Fibroblast of villous mesenchyme (primary cell): ENCODE measurements at regions not wholly inside any gene's neighbourhood (a gene's known extent, or its start where the extent isn't known, plus 50 kb on each side); places are given as distances from the start of the nearest gene placed in this dataset.

Source experiments
- DNase-seq: peaks from one replicate; pipeline ENCODE4 v3.0.0-alpha.2; 2010; ENCODE audit warnings: low read depth
- H3K4me3 ChIP-seq: 2 replicates; pipeline ENCODE4 v1.5.1; 2011; ENCODE audit warnings: low read depth, mild to moderate bottlenecking, low read length
- TF ChIP-seq, protein P1 (sequence below): IDR thresholded peaks from 2 replicates; pipeline ENCODE4 v1.5.1; 2012; ENCODE audit warnings: low read depth, mild to moderate bottlenecking, low read length; ENCODE audit not compliant: insufficient read depth

DNA sequence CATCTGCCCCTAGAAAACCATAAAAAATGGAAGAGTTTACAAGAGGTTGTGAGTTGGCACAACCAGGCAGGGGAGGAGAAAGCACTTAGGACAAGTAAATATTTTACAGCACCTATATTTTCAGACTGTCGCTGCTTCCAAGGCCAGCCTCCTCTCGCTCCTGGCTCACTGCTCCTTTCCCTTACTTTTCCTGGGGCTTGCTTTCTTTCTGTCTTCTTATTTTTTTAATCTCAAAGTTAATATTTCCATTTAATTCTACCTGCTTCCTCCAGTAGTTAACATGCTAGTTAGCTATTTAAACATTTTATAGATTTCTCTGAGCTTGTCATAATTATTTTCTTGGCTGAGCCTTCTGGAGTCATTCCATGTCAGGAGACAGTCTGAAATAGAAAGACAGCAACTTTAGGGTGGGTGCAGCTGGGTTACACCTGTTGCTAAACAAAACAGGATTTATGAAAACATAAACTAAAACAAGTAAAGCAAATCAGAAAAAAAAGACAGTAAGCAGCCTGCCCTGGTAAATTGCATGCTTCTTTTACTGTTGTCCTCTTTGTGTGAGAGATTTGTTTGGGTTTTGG lies 330.1 kb downstream of the DLEU7 start:
- TF ChIP-seq, protein P1, sequence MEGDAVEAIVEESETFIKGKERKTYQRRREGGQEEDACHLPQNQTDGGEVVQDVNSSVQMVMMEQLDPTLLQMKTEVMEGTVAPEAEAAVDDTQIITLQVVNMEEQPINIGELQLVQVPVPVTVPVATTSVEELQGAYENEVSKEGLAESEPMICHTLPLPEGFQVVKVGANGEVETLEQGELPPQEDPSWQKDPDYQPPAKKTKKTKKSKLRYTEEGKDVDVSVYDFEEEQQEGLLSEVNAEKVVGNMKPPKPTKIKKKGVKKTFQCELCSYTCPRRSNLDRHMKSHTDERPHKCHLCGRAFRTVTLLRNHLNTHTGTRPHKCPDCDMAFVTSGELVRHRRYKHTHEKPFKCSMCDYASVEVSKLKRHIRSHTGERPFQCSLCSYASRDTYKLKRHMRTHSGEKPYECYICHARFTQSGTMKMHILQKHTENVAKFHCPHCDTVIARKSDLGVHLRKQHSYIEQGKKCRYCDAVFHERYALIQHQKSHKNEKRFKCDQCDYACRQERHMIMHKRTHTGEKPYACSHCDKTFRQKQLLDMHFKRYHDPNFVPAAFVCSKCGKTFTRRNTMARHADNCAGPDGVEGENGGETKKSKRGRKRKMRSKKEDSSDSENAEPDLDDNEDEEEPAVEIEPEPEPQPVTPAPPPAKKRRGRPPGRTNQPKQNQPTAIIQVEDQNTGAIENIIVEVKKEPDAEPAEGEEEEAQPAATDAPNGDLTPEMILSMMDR: no peak
- peak; percentile 64 for DNase-seq
- H3K4me3 ChIP-seq: no peak overlapping the region

DNA sequence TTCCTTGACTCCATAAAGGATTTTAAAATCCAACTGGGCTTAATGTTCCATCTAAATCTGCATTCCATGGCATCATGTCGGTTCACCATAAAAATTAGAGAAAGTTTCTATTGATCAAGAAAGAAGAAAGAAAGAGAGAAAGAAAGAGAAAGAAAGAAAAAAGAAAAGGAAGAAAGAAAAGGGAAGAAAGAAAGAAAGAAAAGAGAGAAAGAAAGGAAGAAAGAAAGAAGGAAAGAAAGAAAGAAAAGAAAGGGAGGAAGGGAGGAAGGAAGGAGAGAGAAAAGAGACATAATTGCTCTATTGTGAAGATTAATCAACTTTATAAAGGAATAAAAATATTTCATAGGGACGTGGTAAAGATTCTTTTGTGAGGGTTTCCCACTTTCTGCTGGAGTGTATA lies 329.2 kb downstream of the DLEU7 start:
- TF ChIP-seq, protein P1: no peak
- no peak for DNase-seq
- no peak overlapping the region for H3K4me3 ChIP-seq

DNA sequence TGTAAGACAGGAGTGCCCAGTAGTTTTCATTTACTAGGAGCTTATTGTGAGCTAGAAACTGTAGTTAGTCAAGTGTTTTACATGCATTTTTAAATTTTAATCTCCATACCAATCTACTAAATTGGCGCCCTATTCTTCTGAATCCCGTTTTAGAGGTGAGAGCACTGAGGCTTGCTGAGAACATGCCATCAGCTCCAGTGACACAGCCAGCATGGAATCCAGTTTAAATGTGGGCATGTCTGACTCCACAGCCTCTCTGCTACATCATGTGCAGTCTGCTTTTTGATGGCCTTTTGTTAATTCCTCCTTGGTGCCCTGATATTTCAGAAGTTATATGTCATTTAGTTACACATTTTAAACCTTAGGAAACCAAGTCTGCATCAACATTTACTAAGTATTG lies 325.4 kb downstream of the DLEU7 start:
- H3K4me3 ChIP-seq: no peak overlapping the region
- no peak for DNase-seq
- TF ChIP-seq, protein P1: no peak

DNA sequence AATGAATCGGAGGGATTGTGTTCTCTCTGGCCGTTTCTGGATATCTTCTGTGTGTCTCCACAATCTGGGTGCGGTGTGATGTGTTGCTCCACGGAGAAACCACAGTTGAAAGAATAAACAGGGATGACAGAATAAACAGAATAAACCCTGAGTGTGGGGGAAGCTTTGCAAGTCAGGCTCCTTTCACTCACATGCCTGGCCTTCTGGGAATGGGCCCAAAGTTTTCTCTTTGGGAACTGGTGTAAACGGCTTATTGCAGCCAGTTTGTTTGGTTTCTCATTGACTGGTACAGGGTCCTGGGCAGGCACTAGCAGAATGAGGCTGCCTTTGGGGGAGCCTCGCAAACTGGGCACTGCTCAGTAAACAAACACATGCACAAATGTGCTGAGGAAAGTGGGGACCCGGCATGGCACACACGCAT lies 324.7 kb downstream of the DLEU7 start:
- peak; percentile 91 for DNase-seq
- no peak overlapping the region for H3K4me3 ChIP-seq
- TF ChIP-seq, protein P1: no peak

DNA sequence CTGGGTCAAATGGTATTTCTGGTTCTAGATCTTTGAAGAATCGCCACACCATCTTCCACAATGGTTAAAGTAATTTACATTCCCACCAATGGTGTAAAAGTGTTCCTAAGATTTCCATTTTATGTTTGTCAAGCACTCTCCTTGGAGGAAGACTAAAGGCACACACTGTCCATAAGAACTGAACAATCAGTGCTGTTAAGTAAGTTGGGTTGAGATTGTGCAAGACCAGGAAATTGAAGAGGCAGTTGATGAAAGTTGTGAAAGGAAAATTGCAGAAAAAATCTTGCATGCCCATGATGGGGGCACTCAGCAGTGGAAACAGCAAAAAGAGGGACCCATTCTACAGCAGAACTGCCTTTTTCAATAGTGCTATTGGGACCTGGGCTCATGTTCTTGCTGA lies 323.6 kb downstream of the DLEU7 start:
- TF ChIP-seq, protein P1: no peak
- DNase-seq: peak; percentile 45
- H3K4me3 ChIP-seq: no peak overlapping the region

DNA sequence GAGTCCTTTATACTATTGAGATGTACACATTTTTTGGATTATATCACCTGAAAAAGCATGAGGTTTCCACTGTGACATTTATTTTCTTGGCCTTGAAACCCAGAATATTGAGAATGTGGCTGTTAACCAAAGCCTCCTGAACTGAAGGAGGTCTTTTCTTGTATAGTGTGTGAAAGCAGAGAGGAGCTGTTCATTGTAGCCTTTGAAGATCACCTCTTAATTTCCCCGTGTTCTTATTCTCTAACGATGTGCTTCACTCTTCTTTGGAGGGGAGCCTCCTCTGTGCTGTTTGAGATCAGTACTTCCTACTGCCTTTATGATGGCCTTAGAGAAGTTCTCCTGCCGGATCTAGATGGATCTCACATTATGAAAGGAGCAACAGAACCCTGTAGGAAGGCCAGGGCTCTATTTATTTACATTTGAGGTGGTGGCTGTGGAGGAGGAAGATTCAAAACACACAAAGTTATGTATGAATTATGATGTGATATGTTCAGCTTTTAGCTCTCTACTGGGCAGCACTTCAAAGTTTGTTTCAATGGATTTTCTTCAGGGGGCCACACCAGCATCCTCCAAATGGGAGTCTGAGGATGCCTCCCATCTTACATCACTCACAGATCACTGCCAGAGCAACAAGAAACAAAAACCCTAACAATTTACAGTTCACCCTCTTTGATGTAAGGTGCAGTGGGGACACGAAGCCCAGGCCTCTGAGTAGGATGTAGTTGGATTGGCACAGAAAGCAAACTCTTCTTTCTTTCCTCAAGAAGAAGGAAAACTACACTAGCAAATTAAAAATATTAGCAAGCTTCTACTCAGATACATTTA lies 322.3 kb downstream of the DLEU7 start:
- no peak overlapping the region for H3K4me3 ChIP-seq
- DNase-seq: no peak
- TF ChIP-seq, protein P1: no peak
